Hypothalamus (tissue), 51 donors: ENCODE measurements at regions not wholly inside any gene's neighbourhood (a gene's known extent, or its start where the extent isn't known, plus 50 kb on each side); places are given as distances from the start of the nearest gene placed in this dataset.
A peak's percentile ranks its signal among the peaks of the same experiment; 100 is the strongest.

Experiments used
- DNase-seq, 51 donors: peaks; one replicate each; lab custom pipeline; 2025; lab: John Stamatoyannopoulos, UW

DNA sequence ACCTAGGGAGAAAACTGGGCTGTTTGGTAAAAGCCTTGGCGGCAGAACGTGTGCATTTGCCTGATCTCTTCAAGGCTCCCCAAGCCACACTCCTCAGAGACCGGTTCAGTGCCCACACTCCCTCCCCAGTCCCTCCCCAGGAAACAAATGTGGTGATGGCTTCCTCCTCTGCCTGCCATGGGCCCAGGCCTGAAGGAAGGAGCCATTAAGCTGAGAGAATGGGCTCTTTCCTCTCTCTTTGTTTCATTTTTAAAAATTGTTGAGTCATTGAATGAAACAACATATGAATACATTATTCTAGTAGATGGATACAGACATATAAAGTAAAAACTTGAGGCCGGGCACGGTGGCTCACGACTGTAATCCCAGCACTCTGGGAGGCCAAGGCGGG lies 50.6 kb upstream of the YWHAQ start:
- no peak for DNase-seq

DNA sequence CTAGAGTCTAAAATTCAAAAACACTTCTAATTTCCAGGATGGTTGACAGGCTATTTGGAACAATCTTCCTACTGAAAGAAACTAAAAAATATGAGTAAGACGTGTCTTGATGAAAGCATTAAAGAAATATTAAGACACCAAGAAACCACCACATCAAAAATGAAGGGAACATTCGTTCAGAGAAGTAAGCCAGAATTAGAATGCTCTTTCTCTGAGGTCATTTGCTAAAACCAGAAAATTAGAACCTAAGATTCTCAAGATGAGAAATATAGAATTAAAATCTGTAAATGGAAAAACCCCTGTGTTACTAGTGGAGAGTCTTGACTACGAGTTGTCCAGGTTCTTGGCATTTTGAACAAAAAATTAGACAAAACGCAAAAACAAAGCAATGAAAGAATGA lies 54.8 kb upstream of the YWHAQ start:
- no peak for DNase-seq

DNA sequence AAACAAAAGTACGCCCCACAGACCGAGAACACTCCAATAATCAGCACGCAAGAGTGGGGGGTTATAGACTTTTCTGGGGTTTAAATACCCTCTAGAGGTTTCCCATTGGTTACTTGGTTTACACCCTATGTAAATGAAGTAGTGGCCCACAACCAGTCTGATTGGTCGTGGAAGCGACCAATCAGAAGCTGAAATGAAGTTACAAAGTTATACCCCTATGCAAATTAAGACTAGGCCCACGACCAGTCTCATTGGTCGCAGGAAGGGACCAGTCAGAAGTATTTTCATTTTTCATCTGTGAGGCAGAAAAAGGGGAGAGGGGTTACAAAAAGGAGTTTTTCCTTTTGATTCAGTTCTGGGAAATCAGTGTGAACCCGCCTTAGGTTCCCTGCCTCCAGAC lies 55.3 kb upstream of the YWHAQ start:
- DNase-seq = no peak

DNA sequence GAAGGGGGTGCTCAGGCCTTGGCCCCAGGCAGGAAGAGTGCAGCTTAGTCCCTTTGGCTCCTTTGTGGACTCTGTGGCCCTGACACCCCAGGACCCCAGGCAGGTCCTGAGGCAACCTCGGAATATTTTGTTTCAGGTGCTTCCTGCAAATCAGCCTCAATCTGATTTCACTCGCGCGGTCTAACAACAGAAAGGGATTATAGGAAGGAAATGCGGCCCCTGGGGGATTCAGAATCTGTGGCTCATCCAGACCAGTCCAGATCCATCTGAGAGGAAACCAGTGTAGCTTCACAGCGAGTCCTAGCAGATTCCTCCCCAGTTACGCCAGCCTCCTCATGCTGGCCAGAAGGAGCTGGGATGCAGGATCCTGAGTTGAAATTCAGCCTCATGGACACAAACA lies 59.5 kb upstream of the YWHAQ start:
- no peak for DNase-seq

DNA sequence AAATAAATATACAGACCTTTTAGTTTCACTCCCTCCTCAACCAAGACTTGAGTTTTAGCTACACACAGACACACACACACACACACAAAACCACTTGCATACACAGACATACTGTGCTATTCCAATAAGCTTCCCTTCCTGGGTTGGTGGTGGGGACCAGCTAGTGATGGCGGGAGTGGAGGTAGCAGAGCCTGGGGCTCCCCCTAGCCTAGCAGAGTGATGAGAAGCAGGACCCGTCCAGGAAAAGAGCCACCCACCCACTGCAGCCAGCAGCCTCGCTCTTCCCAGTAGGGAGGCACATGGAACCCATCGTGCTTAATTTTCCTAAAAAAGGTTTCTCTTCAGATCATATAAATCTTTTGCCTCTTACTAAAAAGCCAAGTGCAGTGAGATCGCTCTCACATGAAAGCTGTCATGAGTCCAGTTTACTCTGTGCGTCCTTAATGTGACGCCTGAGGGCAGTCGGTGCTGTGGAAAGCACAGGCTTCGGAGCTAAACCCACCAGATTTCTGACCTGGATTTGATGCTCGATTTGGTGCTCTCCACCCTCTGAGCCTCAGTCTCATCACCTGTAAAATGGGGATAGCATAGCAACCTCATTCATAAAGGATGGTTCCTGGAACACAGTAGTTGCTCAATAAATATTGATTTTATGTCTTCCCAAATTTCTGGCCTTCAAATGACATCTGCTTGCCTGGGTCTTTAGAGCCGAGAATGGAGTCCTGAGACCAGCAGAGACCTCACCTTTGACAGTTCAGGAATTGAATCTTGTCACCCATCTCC lies 60.1 kb upstream of the YWHAQ start:
- peak in 1 of 51 donors; percentile 3 for DNase-seq

DNA sequence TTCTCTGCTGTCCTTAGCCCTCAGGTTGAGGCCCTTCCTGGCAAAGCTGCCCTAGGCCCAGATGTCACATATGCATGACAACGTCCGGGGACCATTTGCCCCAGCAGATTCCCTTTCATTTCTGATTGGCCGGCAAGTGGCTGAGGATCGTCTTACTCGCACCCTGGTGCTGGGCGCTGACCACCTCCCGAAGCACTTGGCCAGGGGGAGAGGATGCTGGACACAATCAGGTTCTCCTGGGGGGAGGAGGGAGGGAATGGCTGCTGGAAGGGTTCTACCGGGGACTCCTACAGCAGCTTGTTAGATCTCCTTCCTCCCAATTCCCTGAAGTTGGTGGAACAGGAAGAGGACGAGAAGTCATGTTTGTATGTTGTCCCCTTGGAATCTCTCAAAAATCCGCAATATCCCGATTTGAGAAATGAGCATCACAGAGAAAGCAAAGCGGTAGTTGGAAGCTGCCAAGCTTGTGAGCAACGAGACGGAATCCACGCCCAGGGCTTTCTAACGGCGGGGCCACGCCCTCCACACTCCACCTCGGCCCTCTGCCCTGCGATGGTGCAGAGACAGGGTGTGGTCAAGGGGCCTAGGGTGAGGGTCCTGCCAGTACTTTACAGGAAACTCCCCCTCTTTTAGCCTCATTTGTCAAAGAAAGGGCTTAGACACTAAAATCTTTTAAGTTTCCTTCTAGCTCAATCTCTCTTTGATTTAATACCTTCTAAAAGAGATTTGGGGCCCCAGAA lies 61.8 kb upstream of the YWHAQ start:
- no peak for DNase-seq

DNA sequence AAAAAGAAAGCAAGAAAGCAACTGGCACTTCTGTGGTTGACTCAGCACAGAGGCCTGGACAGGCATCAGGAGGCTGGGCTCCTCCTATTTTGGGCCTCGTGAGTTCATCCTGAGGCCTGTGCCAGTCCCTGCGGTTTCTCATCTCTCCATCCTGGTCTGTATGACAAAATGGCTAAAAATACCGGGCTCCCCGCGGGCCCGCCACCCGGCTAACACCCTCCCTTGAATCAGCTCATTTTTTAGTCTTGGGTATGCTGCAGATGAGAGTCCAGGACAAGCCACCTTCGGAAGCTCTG lies 62.3 kb upstream of the YWHAQ start:
- no peak for DNase-seq

DNA sequence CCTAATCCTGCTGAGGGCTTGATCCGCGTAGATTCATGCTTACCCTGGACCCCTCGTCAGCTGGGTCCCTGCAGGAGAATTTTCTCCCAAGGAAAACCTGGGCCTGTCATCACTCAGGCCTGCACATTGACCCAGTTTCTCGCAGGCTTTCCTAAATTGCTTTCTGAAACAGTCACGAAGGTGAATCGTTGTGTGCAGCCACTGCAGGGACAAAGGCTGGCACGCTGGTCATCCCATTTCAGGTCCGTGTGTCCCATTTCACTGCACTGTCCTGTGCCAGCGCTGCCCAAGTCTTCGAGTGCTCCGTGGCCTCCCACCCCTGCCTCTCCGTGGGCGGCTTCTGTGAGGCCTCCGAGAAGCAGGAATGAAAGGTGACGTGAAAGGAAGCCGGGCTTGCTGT lies 62.8 kb upstream of the YWHAQ start:
- no peak for DNase-seq

DNA sequence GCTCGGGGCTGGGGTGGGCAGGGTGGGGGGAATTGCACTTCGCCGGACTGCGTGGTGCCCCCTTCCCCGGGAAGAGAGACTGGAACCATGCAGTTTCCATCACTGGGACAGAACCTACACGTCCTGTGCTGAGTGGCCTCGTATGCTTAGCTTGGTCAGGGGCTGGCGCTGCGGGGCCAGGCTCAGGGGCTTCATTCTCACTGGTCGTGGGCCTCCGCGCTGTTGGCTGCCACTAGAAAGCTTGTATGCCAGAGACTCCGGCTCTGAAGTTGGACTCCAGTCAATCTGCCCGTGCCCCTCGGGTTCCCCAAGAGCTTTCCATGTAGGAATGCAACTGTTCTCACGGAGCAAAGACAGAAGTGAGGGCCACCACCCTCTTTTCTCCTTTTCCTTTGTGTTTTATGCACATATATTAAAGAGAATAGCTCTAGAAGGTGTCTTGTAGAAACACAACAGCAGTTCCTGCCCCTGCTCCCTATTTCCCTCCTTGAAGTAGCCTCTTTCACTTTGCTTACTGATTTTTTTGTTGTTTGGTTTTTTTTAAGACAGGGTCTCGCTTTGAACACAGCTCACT lies 64.0 kb upstream of the YWHAQ start:
- DNase-seq = no peak

DNA sequence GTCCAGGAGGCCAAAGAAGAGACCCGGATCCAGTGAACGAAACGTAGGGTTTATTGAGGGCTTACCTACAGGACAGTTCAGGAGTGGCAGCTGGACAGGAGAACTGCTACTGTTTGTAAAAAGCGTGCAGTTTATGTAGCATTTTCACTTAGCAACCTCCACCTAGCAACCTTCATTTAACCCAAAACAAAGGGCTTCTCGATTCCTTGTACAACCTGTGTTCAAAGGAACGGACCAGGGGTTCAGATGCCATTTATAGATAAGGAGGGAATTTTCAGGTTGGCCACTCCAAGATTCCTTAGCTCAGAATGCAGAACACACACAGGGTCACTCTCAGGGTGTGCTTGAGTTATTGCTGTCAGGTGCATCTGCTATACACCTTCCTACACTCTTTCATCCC lies 65.1 kb upstream of the YWHAQ start:
- no peak for DNase-seq

DNA sequence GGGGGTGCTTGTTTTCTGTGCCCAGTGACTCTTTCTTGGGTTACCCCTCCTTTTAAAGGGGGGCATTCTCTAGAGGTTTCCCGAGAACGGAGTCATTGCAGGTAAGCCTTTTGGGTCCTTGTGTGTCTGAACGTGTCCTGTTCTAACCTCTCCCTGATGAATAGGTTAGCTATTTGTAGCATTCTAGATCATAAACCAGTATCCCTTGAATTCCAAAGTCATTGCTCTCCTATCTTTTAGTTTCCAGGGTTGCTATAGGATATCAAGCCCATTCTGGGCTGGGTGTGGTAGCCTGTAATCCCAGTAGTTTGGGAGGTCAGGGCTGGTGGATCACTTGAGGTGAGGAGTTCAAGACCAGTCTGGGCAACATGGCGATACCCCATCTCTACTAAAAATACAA lies 65.9 kb upstream of the YWHAQ start:
- no peak for DNase-seq

DNA sequence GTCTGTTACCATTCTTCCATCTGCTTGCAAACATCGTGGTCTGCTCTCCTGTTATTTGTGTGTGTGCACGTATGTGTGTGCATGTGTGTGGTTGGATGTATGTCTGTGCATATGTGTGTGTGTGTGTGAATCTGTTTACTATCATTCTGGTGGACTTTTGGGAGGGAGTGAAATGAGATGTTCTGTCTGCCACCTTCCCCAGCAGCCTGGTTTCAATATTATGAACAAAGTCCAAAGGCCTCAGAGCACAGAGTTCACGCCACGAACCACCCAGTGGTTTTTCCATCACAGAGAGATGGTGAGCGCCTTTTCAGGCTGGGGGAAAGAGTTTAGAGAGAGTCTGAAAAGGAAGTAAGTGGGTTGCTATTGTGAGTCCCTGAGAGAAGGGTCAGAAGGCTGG lies 67.1 kb upstream of the YWHAQ start:
- no peak for DNase-seq

DNA sequence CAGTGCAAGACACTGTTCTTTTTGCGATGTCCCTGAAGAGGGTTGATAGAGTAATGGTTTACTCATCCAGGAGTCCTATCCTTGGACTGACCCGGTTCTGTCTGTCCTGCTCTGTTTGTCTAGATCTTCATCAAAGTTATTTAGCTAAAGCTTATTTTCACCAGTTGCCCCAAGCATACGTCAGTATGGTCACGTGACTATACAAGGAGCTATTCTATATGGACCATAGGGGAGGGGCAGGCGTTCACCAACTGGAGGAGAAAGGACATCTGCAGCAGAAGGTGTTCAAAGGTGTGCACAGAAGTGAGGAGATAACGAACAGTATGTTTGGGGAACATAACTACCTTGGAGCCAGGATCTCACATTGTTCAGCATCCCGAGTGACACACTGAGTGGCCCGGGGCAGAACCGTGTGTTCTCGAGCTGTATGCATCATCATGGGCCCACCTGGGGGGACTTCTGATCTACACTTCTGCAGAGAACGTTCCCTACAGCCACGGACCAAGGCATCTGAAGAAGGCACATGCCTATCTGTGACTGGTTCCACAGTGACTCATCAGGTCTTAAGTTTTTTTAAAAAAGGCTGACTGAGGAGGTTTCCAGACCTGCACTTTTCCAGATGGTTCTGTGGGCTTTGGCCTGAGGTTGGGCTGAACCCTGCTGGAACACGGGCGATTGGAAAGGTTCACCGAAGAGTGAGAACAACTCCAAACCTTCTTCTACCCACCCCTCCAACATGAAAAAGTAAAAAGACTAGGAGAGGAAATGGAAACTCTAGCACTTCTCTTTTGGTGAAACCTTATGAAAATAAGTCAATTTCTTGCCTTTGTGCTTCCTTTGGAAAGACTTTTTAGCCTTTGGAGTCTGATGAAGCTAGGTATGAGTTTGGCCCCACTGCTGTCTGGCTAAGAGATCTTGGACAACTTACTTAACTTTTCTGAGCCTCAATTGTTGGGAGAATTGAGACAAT lies 68.6 kb upstream of the YWHAQ start:
- no peak for DNase-seq

DNA sequence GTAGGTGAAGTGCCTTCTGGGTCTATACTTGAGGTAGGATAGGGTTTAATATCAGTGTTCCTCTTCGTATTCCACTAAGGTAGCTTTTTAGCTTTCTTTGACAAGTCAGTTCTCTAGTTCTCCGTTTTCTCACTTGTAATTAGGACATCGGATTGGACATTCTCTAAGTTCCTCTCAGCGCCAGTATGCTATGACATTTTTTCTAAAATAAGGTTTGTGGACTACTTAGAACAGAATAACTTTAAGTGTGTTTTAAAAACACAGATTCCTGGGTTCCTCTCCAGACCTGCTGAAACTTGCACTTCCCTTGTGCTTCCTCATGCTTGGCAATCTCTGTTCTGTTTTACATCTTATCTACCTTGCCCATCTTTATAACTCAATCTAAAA lies 69.3 kb upstream of the YWHAQ start:
- DNase-seq = no peak

DNA sequence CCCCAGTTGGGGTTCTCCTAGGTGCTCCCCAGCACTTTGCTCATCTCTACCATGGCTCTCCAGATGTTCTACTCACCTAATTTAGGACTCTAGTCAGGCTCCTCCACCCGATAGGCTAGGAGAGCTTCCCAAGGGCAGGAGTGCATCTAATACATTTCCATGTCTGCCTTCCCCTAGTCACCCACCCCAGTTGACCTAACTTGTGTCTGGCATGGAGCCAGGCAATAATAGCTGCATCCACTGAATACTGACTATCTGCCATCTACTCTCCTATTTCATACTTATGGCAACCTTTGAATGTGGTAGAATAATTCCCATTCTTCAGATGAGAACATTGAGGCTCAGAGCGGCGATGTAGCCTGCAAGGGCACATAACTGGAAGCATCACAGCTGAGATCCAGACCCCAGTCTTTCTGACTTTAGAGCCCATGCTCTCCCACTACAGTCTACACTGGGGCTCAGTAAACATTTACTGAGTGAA lies 71.8 kb upstream of the YWHAQ start:
- no peak for DNase-seq

DNA sequence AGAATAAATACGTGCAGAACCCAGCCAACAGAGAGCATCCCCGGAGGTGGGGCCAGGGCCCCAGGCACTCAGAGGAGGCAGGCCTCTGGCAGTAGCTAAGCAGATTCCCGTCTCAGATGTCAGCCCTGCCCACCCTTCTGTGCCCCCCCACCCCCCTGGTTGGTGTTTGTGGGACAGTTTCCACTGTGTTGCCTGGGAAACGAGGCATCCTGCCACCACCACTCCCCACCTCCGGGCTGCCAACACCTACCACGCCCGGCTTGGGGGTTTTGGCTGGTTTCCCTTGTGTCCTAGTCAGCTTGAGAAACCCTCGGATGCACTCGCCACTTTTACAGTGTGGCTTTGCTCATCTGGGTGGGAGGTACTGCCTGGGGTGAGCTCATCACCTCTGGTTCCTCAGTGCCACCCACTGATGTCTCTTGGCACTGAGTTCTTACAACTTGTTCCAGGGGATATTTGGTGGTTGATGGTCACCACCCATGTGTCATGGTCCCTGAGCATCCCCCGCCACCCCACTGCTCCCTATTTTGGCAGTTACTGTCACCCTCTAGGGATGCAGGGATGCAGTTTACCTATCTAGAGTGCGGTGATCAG lies 72.4 kb upstream of the YWHAQ start:
- peak in 6 of 51 donors; percentile 9 to 70 (median 20) for DNase-seq

DNA sequence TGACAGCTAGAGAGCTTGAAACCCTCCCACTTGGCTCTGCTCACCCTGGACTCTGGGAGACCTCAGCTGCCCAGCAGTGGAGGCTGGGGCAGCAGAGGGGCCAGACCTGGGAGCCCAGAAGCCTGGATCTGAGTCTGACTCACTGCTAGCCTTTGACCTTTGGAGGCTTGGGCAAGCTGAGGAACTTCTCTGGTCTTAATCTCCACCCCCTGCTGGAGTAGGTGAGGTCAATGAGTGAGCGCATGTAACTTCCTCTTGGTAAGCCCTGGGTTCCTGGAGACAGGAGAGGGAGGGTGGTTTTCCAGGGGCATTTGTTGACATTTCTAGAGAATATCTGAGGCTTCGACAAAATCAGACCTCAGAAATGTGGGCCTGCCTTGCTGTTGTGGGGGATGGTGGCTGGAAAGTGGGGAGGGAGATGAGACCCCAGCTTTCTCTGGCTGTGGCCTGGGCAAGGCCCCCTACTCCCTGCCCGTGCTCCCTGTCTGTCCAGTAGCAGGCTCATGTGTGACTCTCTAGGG lies 73.0 kb upstream of the YWHAQ start:
- DNase-seq = no peak

DNA sequence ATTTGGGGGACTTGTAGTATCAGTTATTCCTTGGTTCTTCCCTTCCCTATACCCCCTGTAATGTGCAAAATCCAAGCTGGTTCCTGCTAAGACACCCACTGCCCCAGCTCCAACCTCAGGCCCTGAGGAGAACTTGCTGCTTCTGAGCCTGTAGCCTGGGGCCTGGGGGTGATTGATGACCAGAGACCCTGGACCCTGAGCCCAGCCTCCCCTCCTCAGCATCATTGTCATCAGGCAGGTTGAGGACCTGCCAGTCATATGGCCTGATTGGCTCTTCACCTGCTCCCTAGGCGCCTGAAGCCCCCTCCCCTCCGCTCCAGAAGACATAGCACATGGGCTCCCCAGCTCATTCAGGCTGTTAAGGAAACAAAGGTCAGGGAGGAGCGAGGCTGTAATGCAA lies 73.8 kb upstream of the YWHAQ start:
- no peak for DNase-seq

DNA sequence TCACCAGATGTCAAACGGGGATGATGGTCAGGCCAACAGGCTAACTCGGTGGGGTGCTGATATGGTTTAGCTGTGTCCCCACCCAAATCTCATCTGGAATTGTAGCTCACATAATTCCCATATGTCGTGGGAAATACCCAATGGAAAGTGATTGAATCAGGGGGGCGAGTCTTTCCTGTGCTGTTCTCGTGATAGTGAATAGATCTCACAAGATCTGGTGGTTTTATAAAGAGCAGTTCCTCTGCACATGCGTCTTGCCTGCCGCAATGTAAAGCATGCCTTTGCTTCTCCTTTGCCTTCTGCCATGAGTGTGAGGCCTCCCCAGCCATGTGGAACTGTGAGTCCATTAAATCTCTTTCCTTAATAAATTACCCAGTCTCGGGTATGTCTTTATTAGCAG lies 74.4 kb upstream of the YWHAQ start:
- no peak for DNase-seq

DNA sequence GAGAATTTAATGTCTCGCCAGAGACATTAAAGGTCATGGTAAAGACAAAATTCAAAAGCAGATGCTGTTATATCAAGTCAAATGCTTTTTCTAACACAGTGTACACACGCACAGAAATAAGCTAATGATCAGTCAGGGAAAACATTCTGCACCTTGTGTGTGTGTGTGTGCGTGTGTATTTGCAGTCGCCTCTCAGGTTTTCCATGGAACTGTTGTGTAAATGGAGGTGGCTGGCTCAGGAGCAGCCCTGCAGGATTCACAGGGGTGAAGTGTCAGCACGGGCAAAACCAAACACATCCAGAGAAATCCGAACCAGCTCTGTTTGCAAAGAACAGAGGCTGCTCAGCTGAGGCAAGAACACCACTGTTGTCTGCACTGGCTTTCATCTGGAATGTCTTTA lies 76.2 kb upstream of the YWHAQ start:
- no peak for DNase-seq
